ENCODE measurements at regions not wholly inside any gene's neighbourhood (a gene's known extent, or its start where the extent isn't known, plus 50 kb on each side); places are given as distances from the start of the nearest gene placed in this dataset.

DNA sequence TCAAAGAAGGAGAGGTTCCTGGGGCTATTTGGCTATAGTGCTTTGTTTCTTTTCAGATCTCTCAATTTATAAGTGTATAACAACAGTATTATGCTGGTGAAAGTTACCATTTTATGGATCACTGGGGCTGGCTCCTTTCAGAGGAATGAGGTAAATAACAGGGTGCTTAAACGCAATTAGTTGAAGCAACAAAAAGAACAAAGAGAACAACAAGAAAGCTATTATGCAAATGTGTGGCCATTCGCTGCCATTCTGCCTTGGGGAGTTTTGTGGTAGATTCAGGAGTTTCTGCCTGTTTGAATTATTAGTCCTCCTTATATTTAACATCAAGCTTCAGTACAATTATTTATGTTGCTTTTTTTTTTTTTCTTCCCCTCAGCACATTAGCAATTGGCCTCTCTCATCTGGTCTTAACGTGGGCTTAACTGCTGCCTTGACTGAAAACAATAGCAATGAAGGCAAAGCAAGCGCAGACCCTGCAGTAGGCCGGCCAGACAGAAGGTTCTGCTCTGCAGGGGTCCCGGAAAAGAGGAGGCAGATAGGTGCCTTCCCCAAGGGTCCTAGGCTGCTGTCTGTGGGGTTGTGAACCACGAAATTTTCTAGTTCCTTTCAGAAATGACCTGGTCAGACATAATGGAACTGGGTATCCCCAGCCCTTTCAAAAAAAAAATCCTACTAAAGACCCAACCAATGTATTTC lies 339.9 kb upstream of the PODXL start:
- Histone ChIP-seq H3K4me3 (replicated peaks; ENCODE audit: insufficient read depth, low read length) (no peak overlapping the region), H3K27ac (replicated peaks) (no peak overlapping the region), H3K27me3 (ENCODE audit: insufficient read depth, poor library complexity, severe bottlenecking) (no peaks in the 10 kb centered on the region)
- no peak for DNase-seq (ENCODE audit: low read depth in 1 of 2, low spot score in 1 of 2)
- no peak for TF ChIP-seq POLR2AphosphoS5 (IDR thresholded peaks at IDR 0.05; ENCODE audit: low read depth)
- TF ChIP-seq, protein P1, sequence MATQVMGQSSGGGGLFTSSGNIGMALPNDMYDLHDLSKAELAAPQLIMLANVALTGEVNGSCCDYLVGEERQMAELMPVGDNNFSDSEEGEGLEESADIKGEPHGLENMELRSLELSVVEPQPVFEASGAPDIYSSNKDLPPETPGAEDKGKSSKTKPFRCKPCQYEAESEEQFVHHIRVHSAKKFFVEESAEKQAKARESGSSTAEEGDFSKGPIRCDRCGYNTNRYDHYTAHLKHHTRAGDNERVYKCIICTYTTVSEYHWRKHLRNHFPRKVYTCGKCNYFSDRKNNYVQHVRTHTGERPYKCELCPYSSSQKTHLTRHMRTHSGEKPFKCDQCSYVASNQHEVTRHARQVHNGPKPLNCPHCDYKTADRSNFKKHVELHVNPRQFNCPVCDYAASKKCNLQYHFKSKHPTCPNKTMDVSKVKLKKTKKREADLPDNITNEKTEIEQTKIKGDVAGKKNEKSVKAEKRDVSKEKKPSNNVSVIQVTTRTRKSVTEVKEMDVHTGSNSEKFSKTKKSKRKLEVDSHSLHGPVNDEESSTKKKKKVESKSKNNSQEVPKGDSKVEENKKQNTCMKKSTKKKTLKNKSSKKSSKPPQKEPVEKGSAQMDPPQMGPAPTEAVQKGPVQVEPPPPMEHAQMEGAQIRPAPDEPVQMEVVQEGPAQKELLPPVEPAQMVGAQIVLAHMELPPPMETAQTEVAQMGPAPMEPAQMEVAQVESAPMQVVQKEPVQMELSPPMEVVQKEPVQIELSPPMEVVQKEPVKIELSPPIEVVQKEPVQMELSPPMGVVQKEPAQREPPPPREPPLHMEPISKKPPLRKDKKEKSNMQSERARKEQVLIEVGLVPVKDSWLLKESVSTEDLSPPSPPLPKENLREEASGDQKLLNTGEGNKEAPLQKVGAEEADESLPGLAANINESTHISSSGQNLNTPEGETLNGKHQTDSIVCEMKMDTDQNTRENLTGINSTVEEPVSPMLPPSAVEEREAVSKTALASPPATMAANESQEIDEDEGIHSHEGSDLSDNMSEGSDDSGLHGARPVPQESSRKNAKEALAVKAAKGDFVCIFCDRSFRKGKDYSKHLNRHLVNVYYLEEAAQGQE (IDR thresholded peaks at IDR 0.05; ENCODE audit: insufficient replicate concordance, low read depth), result no peak
- no peak for TF ChIP-seq SPI1 (IDR thresholded peaks at IDR 0.05; ENCODE audit: borderline replicate concordance, low read depth)
- TF ChIP-seq, protein P2, sequence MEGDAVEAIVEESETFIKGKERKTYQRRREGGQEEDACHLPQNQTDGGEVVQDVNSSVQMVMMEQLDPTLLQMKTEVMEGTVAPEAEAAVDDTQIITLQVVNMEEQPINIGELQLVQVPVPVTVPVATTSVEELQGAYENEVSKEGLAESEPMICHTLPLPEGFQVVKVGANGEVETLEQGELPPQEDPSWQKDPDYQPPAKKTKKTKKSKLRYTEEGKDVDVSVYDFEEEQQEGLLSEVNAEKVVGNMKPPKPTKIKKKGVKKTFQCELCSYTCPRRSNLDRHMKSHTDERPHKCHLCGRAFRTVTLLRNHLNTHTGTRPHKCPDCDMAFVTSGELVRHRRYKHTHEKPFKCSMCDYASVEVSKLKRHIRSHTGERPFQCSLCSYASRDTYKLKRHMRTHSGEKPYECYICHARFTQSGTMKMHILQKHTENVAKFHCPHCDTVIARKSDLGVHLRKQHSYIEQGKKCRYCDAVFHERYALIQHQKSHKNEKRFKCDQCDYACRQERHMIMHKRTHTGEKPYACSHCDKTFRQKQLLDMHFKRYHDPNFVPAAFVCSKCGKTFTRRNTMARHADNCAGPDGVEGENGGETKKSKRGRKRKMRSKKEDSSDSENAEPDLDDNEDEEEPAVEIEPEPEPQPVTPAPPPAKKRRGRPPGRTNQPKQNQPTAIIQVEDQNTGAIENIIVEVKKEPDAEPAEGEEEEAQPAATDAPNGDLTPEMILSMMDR (IDR thresholded peaks at IDR 0.05; ENCODE audit: insufficient read depth, low read length), result no peak
- no peak for TF ChIP-seq GABPA (IDR thresholded peaks at IDR 0.05; ENCODE audit: low read depth)

DNA sequence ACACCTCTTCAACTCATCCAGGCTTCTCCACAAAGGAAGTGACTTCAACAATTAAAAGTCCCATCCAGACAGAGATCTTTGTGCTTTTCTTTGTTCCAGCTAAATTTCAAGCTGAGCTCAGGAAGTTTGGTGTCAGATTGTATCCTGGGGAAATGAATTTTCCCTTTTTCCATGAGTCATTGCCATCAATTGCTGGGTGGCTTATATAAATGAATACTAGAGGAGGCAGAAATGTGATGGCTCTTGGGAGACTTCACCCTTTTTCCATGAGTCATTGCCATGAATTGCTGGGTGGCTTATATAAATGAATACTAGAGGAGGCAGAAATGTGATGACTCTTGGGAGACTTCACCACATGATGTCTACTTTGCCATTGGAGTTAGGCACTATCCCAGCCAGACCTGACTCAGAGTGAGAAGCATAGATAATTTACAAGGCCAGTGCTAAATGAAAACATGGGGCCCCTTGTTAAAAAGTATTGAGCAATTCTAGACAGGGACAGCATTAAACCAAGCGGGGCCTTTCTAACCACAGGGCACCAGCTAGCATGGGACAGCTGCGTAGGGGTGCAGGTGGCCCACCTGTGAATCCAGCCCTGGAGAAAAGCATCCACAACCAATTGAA lies 339.2 kb upstream of the PODXL start:
- TF ChIP-seq SPI1 (IDR thresholded peaks at IDR 0.05; ENCODE audit: borderline replicate concordance, low read depth) (no peak), POLR2AphosphoS5 (IDR thresholded peaks at IDR 0.05; ENCODE audit: low read depth) (no peak), GABPA (IDR thresholded peaks at IDR 0.05; ENCODE audit: low read depth) (no peak)
- TF ChIP-seq, protein P1 (IDR thresholded peaks at IDR 0.05; ENCODE audit: insufficient replicate concordance, low read depth), result no peak
- TF ChIP-seq, protein P2 (IDR thresholded peaks at IDR 0.05; ENCODE audit: insufficient read depth, low read length), result no peak
- Histone ChIP-seq H3K27ac (replicated peaks) (no peak overlapping the region), H3K27me3 (ENCODE audit: insufficient read depth, poor library complexity, severe bottlenecking) (no peaks in the 10 kb centered on the region), H3K4me3 (replicated peaks; ENCODE audit: insufficient read depth, low read length) (no peak overlapping the region)
- no peak for DNase-seq (ENCODE audit: low read depth in 1 of 2, low spot score in 1 of 2)

DNA sequence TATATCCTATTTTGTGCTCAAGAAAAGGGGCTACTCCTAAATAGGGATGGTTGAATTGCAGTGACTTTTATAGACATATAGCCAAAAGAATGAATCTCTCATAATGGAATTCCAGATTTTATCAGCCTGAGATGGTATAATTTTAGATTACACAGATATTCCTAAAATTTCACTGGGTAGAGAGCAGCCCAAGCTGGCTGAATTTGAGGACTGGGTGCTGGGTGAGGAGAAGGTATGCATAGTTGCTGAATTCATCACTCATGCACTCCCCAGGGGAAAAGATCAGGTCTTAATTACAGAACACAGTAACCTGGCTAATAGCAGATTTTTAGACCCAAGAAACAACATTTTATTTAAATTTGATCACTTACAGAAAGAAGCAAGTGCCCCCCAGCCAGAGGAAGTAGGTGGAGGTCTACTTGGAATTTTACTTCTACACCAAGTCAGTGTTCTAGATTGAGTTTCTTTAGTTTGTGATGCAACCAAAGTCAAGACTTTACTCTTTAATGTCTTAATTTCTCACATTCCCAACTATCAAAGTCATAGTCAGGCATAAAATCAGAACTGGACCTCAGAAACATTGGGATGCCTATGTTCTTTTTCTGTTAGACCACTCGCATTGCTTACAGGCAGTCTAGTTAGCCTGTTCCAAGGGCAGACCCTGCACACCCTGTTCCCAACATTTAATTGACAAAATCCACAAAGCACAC lies 337.4 kb upstream of the PODXL start:
- TF ChIP-seq POLR2AphosphoS5 (IDR thresholded peaks at IDR 0.05; ENCODE audit: low read depth) (no peak), GABPA (IDR thresholded peaks at IDR 0.05; ENCODE audit: low read depth) (no peak)
- TF ChIP-seq, protein P2 (IDR thresholded peaks at IDR 0.05; ENCODE audit: insufficient read depth, low read length), result no peak
- H3K27me3 ChIP-seq (ENCODE audit: insufficient read depth, poor library complexity, severe bottlenecking), result no peaks in the 10 kb centered on the region
- no peak overlapping the region for H3K27ac ChIP-seq (replicated peaks)
- H3K4me3 ChIP-seq (replicated peaks; ENCODE audit: insufficient read depth, low read length), result no peak overlapping the region
- DNase-seq (ENCODE audit: low read depth in 1 of 2, low spot score in 1 of 2), result no peak
